NCI-H1092 treated with DMSO at 0.1 percent for 48 hours (cell line): ENCODE measurements at regions not wholly inside any gene's neighbourhood (a gene's known extent, or its start where the extent isn't known, plus 50 kb on each side); places are given as distances from the start of the nearest gene placed in this dataset.
A peak's percentile ranks its signal among the peaks of the same experiment; 100 is the strongest.
"Not testable (repeated sequence)": the region's sequence is repeated elsewhere in the genome, so short reads cannot be mapped to it uniquely, and the experiment has no call there.

Experiments
- DNase-seq: peaks from one replicate; lab custom pipeline; 2025; lab: John Stamatoyannopoulos, UW

DNA sequence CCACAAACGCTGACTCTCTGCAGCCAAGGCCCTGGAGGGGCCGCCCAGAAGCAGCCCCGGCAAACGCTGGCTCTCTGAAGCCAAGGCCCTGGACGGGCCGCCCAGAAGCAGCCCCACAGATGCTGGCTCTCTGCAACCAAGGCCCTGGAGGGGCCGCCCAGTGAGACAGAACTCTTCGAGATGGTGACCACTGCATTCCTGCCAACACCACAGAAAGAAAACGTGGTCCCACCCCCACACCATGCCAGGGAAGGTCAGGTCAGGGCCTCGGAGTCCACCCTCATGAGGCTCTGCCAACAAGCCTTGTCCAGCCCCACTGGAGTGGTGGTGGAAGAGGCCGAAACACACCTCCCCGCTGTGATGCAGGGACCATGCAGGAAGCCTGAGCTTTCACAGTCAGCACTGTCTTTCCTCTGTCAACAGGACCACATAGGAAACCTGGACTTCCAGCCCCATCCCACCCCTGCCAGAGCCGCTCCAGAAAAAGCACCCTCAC lies 97.5 kb downstream of the DLL1 start:
- no peak for DNase-seq

- DNase-seq = no peak
These were observed 98.0 kb downstream of the DLL1 start for GRCh38 chr6:170192905-170193304.

DNA sequence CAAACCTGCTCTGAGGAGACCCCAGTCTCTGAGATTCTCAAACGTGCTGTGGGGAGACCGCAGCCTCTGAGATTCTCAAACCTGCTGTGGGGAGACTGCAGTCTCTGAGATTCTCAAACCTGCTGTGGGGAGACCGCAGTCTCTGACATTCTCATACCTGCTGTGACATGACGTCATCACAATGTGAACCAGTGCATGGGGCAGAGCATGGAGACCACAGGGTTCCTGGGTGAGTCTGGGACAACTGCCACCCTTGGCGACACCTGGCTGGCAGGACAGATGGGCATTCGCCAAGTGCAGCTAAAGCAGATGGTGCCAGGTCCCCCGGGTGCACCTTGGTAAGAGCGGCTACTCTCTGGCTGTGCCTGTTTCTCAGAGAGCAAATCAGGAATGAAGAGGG lies 98.8 kb downstream of the DLL1 start:
- DNase-seq = not testable (repeated sequence)

- no peak for DNase-seq
These were observed 100.8 kb downstream of the DLL1 start for GRCh38 chr6:170190046-170190445.

GRCh38 chr6:170189236-170189635 lies 101.6 kb downstream of the DLL1 start:
- no peak for DNase-seq

GRCh38 chr6:170188571-170189001 lies 102.3 kb downstream of the DLL1 start:
- DNase-seq = peak; percentile 93

GRCh38 chr6:170187669-170188566 lies 103.0 kb downstream of the DLL1 start:
- DNase-seq = no peak

DNA sequence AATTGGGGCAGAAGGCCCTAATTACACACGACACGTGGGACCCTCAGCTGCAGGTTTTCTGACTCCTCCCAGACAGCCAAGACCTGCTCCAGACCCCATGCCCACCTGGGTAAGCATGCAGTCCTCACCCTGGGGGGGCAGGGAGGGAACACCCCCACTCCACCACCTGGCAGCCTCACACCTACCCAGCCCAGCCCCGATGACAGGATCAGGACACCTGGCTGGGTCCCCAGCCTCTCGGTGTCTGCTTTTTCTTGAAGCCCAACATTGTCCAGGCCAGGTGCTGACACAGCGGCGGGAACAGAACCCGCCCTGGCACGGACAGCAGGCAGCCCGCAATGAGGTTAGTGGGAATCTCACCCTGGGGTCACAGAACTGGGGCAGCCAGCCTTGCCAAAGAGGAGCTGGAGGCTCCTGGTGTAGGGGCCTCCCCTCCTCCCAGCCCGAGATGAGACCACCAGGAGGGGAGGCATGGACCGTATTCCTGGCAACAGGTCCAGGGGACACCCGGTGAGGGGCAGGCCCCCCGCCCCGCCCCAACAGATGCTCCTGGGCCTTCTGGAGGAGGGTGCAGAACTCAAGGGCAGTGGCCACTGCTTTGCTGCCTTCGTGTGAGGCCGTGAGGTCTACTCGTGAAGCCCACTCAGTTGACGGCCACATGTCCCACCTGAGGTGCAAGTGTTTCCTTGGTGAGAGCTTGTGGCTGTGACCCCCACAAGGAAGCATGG lies 103.8 kb downstream of the DLL1 start:
- DNase-seq = no peak

DNA sequence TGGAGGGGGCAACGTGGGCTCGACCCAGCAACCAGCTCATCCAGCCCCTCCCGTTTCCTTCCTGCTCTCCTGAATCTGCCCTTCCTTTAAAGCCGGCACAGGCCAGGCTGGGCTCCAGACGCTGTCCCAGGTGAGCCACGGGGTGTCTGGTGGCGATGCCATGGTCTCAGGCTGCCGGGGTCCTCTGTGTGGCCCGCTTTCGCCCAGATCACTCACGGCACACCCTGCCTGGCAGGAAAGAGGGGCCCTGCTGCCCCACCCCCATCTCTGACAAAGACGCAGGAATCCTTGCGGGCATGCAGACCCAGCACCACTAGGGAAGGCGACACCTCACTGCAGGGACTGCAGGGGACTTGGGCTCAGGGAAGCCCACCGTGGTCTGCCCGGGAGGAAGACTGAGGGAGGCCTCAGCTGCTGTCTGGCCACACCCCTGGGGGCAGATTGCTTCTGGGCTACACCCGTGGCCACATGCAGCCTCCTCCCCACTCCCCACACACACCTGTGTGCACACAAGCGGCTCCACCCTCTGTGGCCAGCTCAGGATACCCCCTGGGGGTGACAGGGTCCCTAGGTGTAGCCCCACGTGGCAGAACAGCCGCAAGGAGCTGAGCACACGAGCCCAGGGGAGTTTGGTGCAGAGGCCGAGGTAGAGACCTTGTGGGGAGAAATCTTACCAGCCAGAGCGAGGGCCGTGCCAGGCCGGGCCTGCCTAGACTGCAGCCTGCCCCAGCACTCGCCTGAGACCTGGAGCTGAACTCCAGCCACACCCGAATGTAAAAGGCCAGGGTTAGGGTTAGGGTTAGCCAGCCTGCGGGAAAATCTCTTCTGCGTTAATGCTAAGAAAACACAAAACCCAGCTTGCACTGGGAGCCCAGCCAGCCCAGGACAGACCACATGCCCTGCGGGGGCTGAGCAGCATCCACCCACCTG lies 104.6 kb downstream of the DLL1 start:
- no peak for DNase-seq

DNA sequence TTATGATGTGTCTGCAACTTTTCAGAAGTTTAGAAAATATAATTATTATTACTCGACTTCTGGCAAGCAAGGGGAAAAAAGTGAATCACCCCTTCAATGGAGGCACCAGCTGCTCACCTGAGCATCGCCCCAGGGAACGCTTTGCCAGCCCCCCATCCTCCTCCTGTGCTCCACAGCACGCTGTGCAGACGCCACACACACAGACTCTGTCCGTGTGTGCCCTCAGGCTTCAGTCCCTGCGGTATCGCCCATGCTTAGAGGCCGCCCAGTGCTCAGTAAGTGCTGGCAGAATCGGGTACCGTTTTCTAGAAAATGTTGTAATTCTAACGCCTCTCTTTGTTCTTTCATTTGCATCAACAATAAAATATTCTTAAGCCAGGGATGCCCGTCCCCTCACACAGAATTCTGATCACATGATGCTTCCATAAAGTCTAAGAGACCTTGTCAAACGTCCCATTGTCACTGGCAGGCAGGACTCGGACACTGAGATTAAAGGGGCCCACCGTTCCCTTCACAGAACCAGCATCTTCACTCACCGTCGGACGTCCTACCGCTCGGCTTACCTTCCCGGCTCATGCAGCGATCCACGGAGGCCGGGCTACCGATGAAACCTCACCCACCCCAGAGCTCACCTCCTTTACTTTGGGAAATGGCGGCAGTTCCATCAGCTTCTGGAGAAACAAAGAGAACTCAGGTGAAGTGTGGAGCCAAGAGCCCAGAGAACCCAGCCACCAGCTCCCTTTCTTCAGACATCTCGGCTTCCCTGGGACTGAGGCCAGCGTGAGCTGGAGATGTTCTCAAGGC lies 105.5 kb downstream of the DLL1 start:
- DNase-seq = no peak

GRCh38 chr6:170184316-170184715 lies 106.6 kb downstream of the DLL1 start:
- DNase-seq = no peak

DNA sequence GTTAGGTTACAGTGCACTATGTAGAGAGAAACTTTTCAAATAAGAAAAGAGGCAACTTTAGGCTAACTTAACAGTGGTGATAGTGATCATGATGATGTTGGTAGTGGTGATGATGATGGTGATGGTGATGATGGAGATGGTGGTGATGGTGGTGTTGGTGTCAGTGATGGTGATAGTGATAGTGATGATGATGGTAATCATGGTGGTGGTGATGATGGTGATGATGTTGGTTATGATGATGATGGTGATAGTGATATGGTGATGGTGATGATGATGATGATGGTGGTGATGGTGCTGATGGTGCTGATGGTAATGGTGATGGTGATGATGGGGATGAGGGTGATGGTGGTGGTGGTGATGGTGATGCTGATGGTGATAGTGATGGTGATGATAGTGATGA lies 107.4 kb downstream of the DLL1 start:
- no peak for DNase-seq

- no peak for DNase-seq
These were observed 108.1 kb downstream of the DLL1 start for GRCh38 chr6:170182781-170183120.

- no peak for DNase-seq
These were observed 108.6 kb downstream of the DLL1 start for GRCh38 chr6:170182093-170182780.

- DNase-seq = no peak
These were observed 109.6 kb downstream of the DLL1 start for GRCh38 chr6:170181338-170181690.

DNA sequence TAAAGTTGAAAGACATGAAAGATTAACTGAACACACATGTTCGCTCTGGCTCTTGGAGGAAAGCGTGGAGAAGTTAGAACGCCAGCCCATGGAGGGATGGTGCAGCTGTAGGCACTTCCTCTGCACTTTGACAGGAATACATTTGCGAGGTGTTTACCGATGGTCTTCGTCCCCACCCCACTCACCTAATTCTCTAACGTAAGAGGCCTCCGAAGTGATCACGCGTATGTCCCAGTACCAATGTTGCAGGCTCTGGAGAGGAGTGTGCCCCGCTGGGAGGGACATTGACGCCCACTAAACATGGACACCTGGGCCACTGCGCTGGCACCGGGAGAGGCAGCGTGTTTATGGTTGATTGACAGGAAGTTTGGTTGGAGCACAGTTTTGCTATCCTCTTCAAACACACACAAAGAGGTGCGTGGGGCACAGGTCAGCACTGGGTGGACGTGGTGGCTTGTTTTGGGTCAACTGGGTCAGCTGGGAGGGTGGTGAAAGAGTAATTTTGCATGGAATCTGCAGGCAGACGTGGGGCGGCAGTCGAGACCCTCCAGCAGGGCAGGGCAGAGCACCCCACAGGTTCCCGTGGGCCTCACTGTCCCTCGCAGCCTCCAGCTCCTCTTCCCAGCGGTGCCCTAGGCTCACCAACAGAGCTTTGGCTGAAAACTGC lies 110.1 kb downstream of the DLL1 start:
- no peak for DNase-seq

- DNase-seq = peak; percentile 86
These were observed 111.1 kb downstream of the DLL1 start for GRCh38 chr6:170179616-170180324.

DNA sequence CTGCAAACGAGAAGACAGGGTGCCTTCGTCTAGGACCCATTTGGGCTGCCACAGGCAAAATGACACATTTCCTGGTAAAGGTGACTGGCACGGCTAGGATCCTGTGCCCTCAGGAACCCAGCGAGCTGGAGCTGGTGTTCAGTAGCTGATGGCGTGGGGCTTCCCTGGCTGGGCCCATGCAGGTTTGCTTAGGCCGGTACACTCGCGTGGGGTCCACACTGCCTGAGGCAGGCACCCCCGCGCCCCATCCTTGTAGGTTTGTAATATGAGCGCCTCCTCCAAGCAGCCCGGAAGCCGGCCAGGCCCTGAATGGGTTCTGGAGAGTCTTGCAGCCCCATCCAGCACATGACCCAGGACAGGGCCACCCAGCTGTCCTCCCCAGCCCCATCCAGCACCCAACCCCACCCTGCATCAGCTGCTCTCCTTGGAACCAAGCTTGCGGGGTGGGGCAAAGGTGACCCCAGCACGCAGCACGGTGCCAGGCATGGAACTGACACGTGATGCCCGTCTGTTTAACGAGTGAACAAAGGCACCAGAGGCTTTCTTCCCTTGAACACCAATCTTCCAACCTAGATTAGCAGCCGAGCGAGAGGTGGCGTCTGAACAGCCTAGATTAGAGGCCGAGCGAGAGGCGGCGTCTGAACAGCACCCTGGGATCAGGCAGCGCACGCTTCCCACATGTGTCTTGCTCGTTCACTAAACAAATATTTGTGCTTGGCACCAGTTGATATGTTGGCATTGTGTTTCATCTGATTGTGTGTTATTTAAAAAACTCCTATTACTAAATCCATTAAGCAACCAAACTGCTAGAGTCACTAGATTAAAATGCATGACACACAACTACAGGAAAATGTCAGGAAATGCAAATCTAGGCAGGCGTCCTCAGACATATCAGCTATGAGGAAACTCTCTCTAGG lies 112.1 kb downstream of the DLL1 start:
- DNase-seq = peak; percentile 98
